ENCODE measurements at regions not wholly inside any gene's neighbourhood (a gene's known extent, or its start where the extent isn't known, plus 50 kb on each side); places are given as distances from the start of the nearest gene placed in this dataset.
A peak's percentile ranks its signal among the peaks of the same experiment; 100 is the strongest.

- TF ChIP-seq POLR2AphosphoS5 (IDR thresholded peaks at IDR 0.05), result no peak
- TF ChIP-seq CTCF (IDR thresholded peaks at IDR 0.05), result no peak
- no peak for TF ChIP-seq POLR2A (IDR thresholded peaks at IDR 0.05)
- intact Hi-C loops (cut with DNase I), result no loop called here
- DNase-seq (ENCODE audit: low spot score), result no peak
- Histone ChIP-seq H3K9me3 (no peaks in the 10 kb centered on the region), H3K27me3 (replicated peaks; ENCODE audit: insufficient read depth) (no peaks in the 10 kb centered on the region), H3K36me3 (no peaks in the 10 kb centered on the region), H3K4me3 (no peak overlapping the region), H3K27ac (no peak overlapping the region), H3K4me1 (replicated peaks) (no peaks in the 10 kb centered on the region)
- 88% methylated on average over 9 of the region's 9 CpGs for WGBS
These were observed 134.4 kb downstream of the SMAD6 start for GRCh38 chr15:66836231-66837030.

DNA sequence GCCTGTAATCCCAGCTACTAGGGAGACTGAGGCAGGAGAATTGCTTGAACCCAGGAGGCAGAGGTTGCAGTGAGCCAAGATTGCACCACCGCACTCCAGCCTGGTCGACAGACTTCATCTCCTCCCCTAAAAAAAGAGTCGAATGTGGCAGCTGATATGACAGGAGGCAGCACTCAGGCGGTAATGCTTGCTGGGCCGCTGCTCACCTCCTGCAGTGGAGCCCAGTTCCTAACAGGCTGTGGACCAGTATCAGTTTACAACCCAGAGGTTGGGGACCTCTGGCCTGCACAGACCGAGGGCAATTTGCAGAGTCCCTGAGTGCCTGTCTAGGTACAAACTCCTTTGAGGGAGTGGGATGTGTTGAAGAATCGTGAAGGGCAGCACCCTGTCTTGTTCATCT is 136.2 kb downstream of the SMAD6 start:
- intact Hi-C loops (cut with DNase I), result no loop called here
- no peaks in the 10 kb centered on the region for H3K27me3 ChIP-seq (replicated peaks; ENCODE audit: insufficient read depth)
- 81% methylated on average over 7 of the region's 7 CpGs for WGBS
- H3K36me3 ChIP-seq, result no peaks in the 10 kb centered on the region
- no peaks in the 10 kb centered on the region for H3K9me3 ChIP-seq
- TF ChIP-seq CTCF (IDR thresholded peaks at IDR 0.05), result no peak
- no peak for TF ChIP-seq POLR2A (IDR thresholded peaks at IDR 0.05)
- TF ChIP-seq POLR2AphosphoS5 (IDR thresholded peaks at IDR 0.05), result no peak
- no peak for DNase-seq (ENCODE audit: low spot score)
- no peak overlapping the region for H3K4me3 ChIP-seq
- H3K4me1 ChIP-seq (replicated peaks), result peaks cover 2% of the 10 kb centered on the region
- H3K27ac ChIP-seq, result no peak overlapping the region

- 65% methylated on average over 5 of the region's 5 CpGs for WGBS
These were observed 136.7 kb downstream of the SMAD6 start for GRCh38 chr15:66838671-66839239.

DNA sequence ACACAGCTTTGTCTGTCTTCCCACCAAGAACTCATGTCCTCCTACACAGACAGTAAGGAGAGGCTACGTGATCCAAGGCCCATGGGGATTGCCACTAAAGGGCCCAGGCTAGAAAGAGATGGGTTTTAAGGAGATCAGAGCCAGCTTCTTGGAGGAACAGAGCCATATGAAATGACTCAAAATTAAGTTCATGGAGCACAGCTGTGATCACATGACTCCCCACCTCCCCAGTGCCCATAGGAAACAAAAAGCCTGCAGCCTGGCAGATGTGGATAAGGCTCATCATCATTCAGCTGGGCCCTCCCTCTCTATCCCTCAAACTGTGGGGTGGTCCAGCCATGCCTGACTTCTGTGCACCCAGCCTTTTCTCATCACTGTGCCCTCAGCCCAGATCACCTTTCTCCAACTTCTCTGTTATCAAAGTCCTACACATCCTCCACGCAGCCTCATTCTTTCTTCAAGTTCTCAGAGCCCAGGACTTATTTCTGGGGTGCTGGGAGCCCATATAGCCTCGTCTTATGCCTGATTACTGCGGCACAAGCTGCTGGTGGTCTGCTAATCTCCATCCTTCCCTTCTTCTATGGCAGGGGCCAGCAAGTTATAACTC is 137.6 kb downstream of the SMAD6 start:
- no peak for TF ChIP-seq POLR2AphosphoS5 (IDR thresholded peaks at IDR 0.05)
- no peak for TF ChIP-seq CTCF (IDR thresholded peaks at IDR 0.05)
- TF ChIP-seq POLR2A (IDR thresholded peaks at IDR 0.05), result no peak
- Histone ChIP-seq H3K4me1 (replicated peaks) (peaks cover 3% of the 10 kb centered on the region), H3K4me3 (no peak overlapping the region), H3K36me3 (no peaks in the 10 kb centered on the region), H3K27ac (no peak overlapping the region), H3K9me3 (no peaks in the 10 kb centered on the region), H3K27me3 (replicated peaks; ENCODE audit: insufficient read depth) (no peaks in the 10 kb centered on the region)
- no peak for DNase-seq (ENCODE audit: low spot score)
- intact Hi-C loops (cut with DNase I), result no loop called here
- 92% methylated on average over 4 of the region's 4 CpGs for WGBS

More at GRCh38 chr15:66838671-66839239, 136.7 kb downstream of the SMAD6 start:
- Histone ChIP-seq H3K4me3 (no peak overlapping the region), H3K36me3 (no peaks in the 10 kb centered on the region), H3K27ac (no peak overlapping the region), H3K27me3 (replicated peaks; ENCODE audit: insufficient read depth) (no peaks in the 10 kb centered on the region), H3K4me1 (replicated peaks) (peaks cover 3% of the 10 kb centered on the region), H3K9me3 (no peaks in the 10 kb centered on the region)
- no peak for DNase-seq (ENCODE audit: low spot score)
- peak in 2 of 4 experiments; percentile 30 to 38 for TF ChIP-seq CTCF (IDR thresholded peaks at IDR 0.05)
- TF ChIP-seq POLR2A (IDR thresholded peaks at IDR 0.05), result no peak
- intact Hi-C loops (cut with DNase I), result no loop called here

Data from prostate gland (tissue), 2 donors.